Activated naive CD4-positive, alpha-beta T cell treated with Interleukin-2 at 50 U/mL for 16 hours (primary cell): ENCODE measurements at regions not wholly inside any gene's neighbourhood (a gene's known extent, or its start where the extent isn't known, plus 50 kb on each side); places are given as distances from the start of the nearest gene placed in this dataset.

Source experiments
- DNase-seq: peaks from one replicate; pipeline ENCODE4 v3.0.0-alpha.2; 2020

GRCh38 chr4:83170952-83171399 is 56.4 kb upstream of the PLAC8 start:
- no peak for DNase-seq
